Fibroblast of villous mesenchyme (primary cell): ENCODE measurements at regions not wholly inside any gene's neighbourhood (a gene's known extent, or its start where the extent isn't known, plus 50 kb on each side); places are given as distances from the start of the nearest gene placed in this dataset.

Experiments used
- DNase-seq: peaks from one replicate; pipeline ENCODE4 v3.0.0-alpha.2; 2010; ENCODE audit warnings: low read depth
- H3K4me3 ChIP-seq: 2 replicates; pipeline ENCODE4 v1.5.1; 2011; ENCODE audit warnings: low read depth, mild to moderate bottlenecking, low read length
- TF ChIP-seq, protein P1 (sequence below): IDR thresholded peaks from 2 replicates; pipeline ENCODE4 v1.5.1; 2012; ENCODE audit warnings: low read depth, mild to moderate bottlenecking, low read length; ENCODE audit not compliant: insufficient read depth

DNA sequence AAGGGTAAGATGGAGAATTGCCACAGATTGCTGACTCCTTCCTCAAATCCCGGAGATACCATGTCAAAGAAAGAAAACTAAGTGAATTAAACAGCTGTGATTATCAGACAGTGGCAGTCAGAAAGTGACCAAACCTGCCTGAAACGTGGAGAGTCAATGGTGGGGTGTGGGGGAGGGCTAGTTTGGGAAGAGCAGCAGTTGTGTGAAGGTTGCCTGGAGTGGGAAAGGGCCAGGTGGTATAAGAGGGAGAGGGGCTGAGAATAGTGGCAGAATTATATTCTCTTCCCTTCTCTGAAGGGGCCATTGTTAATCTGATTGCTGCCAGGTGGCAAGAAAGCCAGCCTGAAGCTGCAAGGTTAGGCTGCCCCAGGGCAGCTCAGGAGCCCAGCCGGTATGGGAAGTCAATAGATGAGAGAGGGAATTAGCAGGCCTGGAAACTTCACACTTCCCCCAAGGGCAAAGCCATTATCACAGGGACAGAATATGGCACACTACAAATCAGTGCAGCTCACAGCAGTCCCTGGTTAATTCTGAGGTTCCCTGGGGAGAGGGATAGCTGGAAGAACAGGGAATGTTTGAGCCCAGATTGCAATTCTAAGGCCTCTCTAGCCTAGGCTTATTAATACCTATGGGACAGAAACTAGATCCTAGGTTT is 83.9 kb upstream of the ITGB1 start:
- no peak for DNase-seq
- H3K4me3 ChIP-seq, result no peak overlapping the region
- TF ChIP-seq, protein P1, sequence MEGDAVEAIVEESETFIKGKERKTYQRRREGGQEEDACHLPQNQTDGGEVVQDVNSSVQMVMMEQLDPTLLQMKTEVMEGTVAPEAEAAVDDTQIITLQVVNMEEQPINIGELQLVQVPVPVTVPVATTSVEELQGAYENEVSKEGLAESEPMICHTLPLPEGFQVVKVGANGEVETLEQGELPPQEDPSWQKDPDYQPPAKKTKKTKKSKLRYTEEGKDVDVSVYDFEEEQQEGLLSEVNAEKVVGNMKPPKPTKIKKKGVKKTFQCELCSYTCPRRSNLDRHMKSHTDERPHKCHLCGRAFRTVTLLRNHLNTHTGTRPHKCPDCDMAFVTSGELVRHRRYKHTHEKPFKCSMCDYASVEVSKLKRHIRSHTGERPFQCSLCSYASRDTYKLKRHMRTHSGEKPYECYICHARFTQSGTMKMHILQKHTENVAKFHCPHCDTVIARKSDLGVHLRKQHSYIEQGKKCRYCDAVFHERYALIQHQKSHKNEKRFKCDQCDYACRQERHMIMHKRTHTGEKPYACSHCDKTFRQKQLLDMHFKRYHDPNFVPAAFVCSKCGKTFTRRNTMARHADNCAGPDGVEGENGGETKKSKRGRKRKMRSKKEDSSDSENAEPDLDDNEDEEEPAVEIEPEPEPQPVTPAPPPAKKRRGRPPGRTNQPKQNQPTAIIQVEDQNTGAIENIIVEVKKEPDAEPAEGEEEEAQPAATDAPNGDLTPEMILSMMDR, result no peak

DNA sequence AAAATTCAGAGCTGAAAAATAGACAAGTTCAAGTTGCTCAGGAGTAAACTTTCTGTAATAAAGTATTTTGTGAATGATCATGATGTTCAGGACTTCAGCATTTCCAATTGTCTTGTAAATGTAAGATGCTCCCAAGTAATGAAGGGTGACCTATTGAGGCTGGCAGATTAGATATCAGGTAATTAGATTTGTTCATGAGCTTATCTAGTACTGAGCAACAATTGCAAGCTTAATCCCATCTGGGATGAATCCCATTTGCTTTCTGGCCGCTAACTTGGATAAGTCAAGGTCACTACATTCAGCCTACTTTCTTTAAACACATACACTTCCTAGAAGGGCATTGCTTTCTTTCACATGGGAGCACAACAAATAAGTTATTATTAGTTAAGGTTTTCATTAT is 82.4 kb upstream of the ITGB1 start:
- H3K4me3 ChIP-seq, result no peak overlapping the region
- DNase-seq, result no peak
- TF ChIP-seq, protein P1, result no peak

GRCh38 chr10:33039181-33039580 is 81.2 kb upstream of the ITGB1 start:
- no peak for DNase-seq
- no peak overlapping the region for H3K4me3 ChIP-seq
- TF ChIP-seq, protein P1, result no peak

GRCh38 chr10:33038672-33039071 is 80.6 kb upstream of the ITGB1 start:
- TF ChIP-seq, protein P1, result no peak
- H3K4me3 ChIP-seq, result no peak overlapping the region
- no peak for DNase-seq

GRCh38 chr10:33037726-33038125 is 79.7 kb upstream of the ITGB1 start:
- DNase-seq, result no peak

GRCh38 chr10:33036670-33037069 is 78.6 kb upstream of the ITGB1 start:
- no peak for DNase-seq
- TF ChIP-seq, protein P1, result no peak

More at GRCh38 chr10:33037726-33038125, 79.7 kb upstream of the ITGB1 start:
- TF ChIP-seq, protein P1, result no peak
- no peak overlapping the region for H3K4me3 ChIP-seq

DNA sequence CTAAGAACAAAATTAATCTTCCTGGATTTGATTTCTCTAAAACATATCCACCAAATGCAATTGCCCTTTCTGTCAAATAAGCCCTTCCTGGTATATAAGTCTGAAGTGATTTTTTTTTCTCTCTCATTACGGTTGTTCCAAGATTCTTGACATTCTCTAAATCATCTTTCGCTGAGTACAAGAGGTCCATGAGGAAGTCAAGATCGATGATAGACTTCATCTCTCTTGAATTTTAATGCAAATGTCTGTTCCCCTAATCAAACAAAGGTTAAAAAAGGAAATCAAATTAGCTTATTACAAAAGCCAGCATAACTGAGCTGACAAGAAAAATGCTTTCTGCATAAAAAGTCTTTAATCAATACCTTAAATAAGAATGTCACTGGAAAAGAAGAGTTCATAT is 77.4 kb upstream of the ITGB1 start:
- TF ChIP-seq, protein P1, result no peak
- no peak overlapping the region for H3K4me3 ChIP-seq
- no peak for DNase-seq

More at GRCh38 chr10:33036670-33037069, 78.6 kb upstream of the ITGB1 start:
- H3K4me3 ChIP-seq, result no peak overlapping the region
